ENCODE measurements at regions not wholly inside any gene's neighbourhood (a gene's known extent, or its start where the extent isn't known, plus 50 kb on each side); places are given as distances from the start of the nearest gene placed in this dataset.

GRCh38 chr9:91481972-91482371 lies 58.3 kb upstream of the NFIL3 start:
- Mint-ChIP-seq H3K36me3 (ENCODE audit: low read depth) (no peaks in the 10 kb centered on the region), H3K4me3 (ENCODE audit: unreplicated experiment) (no peak overlapping the region), H3K27ac (ENCODE audit: unreplicated experiment) (peak overlapping the region; percentile 99), H3K9me3 (ENCODE audit: low read depth) (no peaks in the 10 kb centered on the region), H3K4me1 (ENCODE audit: low read depth) (peaks cover 61% of the 10 kb centered on the region), H3K27me3 (ENCODE audit: low read depth) (no peaks in the 10 kb centered on the region)
- no peak for DNase-seq (ENCODE audit: low spot score)
- no peak for TF ChIP-seq CTCF (IDR thresholded peaks at IDR 0.05)

GRCh38 chr9:91477106-91477505 lies 53.5 kb upstream of the NFIL3 start:
- no peak overlapping the region for H3K4me3 Mint-ChIP-seq (ENCODE audit: unreplicated experiment)
- DNase-seq (ENCODE audit: low spot score): no peak
- no peak overlapping the region for H3K27ac Mint-ChIP-seq (ENCODE audit: unreplicated experiment)
- H3K27me3 Mint-ChIP-seq (ENCODE audit: low read depth): no peaks in the 10 kb centered on the region
- peaks cover 12% of the 10 kb centered on the region for H3K9me3 Mint-ChIP-seq (ENCODE audit: low read depth)
- no peak for TF ChIP-seq CTCF (IDR thresholded peaks at IDR 0.05)
- H3K4me1 Mint-ChIP-seq (ENCODE audit: low read depth): peaks cover 15% of the 10 kb centered on the region
- peaks cover 13% of the 10 kb centered on the region for H3K36me3 Mint-ChIP-seq (ENCODE audit: low read depth)

- Mint-ChIP-seq H3K36me3 (ENCODE audit: low read depth) (peaks cover 20% of the 10 kb centered on the region), H3K27ac (ENCODE audit: unreplicated experiment) (no peak overlapping the region), H3K27me3 (ENCODE audit: low read depth) (no peaks in the 10 kb centered on the region), H3K9me3 (ENCODE audit: low read depth) (peaks cover 23% of the 10 kb centered on the region), H3K4me1 (ENCODE audit: low read depth) (peaks cover 2% of the 10 kb centered on the region), H3K4me3 (ENCODE audit: unreplicated experiment) (no peak overlapping the region)
- no peak for DNase-seq (ENCODE audit: low spot score)
- TF ChIP-seq CTCF (IDR thresholded peaks at IDR 0.05): no peak
These were observed 51.0 kb upstream of the NFIL3 start for GRCh38 chr9:91474656-91475055.
